ENCODE measurements at regions not wholly inside any gene's neighbourhood (a gene's known extent, or its start where the extent isn't known, plus 50 kb on each side); places are given as distances from the start of the nearest gene placed in this dataset.

GRCh38 chr13:110798081-110798994, 84.8 kb downstream of the ING1 start:
- TF ChIP-seq, protein P1, sequence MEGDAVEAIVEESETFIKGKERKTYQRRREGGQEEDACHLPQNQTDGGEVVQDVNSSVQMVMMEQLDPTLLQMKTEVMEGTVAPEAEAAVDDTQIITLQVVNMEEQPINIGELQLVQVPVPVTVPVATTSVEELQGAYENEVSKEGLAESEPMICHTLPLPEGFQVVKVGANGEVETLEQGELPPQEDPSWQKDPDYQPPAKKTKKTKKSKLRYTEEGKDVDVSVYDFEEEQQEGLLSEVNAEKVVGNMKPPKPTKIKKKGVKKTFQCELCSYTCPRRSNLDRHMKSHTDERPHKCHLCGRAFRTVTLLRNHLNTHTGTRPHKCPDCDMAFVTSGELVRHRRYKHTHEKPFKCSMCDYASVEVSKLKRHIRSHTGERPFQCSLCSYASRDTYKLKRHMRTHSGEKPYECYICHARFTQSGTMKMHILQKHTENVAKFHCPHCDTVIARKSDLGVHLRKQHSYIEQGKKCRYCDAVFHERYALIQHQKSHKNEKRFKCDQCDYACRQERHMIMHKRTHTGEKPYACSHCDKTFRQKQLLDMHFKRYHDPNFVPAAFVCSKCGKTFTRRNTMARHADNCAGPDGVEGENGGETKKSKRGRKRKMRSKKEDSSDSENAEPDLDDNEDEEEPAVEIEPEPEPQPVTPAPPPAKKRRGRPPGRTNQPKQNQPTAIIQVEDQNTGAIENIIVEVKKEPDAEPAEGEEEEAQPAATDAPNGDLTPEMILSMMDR (IDR thresholded peaks at IDR 0.05), result no peak
- TF ChIP-seq EP300 (IDR thresholded peaks at IDR 0.05) (no peak), POLR2A (IDR thresholded peaks at IDR 0.05) (no peak), POLR2AphosphoS5 (IDR thresholded peaks at IDR 0.05) (no peak)
